ENCODE measurements at regions not wholly inside any gene's neighbourhood (a gene's known extent, or its start where the extent isn't known, plus 50 kb on each side); places are given as distances from the start of the nearest gene placed in this dataset.

DNA sequence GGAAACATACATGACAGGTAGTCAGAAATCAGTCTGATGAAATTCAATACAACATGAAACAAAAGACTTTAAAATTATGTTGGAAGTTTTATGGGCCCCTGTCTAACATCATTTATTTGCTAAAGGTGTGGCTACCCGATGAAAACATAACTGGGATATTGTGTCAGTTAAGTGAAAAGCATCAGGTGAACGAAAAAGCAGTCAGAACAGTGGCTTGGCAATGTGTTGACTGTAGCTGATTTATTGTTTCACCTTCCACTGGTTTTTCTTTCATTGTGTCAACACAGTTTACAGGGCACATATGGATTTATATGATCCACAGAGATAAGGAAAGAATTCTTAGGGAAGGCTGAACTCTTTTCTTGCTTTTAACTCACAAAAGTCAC, 429.6 kb upstream of the ZNF608 start:
- no peak for DNase-seq (ENCODE audit: low spot score)

DNA sequence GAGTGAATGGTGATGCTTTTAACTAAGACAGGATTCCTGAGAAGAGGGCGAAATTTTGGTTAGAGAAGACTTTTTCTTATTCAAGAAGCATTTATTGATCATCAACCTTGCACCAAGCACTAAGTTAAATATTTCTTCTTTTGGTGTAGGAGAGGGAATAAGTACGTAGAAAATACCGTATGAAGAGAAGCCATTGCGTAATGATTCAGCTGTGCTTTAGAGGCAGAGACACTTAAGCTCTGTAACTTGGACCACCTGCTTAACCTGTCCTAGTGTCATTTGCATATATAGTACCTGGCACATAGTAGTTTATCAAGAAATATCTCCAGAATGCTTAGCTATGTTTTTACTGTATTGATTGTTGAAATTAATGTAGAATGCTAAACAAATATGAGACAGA, 430.9 kb upstream of the ZNF608 start:
- no peak for DNase-seq (ENCODE audit: low spot score)

DNA sequence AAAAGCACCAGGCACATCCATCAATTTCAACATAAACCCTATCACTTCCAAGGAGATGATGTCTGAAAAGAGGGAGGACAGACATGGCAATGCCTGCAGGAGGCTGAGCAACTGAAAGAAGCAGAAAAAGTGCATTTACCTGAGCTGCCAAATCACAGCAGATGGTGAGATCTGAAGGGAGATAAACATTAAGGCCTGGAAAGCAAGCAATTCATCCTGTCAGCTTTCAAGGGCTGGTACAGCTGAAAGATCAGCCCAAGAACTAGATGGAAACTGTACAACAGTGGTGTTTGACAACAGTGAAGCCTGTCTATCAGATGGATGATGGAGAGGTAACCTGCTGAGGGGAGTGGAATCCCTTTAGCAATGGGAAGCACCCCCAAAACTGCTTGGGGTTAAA, 433.2 kb upstream of the ZNF608 start:
- no peak for DNase-seq (ENCODE audit: low spot score)

DNA sequence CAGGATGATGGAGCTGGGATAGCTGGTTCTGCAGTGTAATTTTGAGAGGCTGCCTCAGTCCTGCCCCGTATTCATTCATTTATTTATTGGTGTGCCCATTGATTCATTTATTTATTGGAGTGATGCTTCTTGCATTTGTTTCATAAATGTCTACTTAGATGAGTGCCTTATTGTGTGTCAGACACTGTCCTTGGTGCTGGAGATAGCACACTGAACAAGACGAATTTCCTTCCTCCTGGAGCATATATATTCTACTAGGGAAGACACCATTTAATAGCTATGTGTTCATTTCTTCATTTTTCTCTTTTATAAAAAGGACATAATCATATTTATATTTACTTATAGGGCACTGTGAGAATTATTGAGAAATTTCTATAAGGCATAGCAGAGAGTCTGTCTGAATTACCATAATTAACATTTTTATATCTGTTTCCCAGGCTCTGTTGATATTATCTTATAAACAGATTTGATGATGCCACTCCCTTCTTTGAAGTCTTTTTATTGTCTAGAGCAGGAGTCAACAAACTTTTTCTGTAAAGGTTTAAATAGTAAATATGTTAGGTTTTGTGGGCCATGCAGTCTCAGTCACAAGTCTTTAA, 433.9 kb upstream of the ZNF608 start:
- no peak for DNase-seq (ENCODE audit: low spot score)

- DNase-seq (ENCODE audit: low spot score): no peak
These were observed 434.7 kb upstream of the ZNF608 start for GRCh38 chr5:125181159-125181558.

DNA sequence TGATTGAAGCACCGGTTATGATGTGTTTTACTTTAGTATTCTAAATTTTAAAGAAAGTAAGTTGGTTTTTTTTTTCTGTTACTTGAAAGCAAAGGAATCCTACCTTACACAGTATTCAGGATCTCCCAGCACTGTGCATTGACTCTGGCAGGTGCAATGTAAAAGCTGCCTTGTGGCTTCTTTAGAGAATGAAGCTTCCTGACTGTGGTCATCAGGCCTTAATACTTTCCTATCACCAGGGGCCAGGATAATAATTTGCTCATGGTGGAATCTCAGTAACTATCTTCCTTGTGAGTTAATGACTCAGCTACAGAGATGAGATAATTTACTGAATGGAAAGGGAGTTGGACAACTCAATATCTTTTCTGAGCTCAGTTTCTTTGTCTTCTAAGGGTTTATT, 435.5 kb upstream of the ZNF608 start:
- no peak for DNase-seq (ENCODE audit: low spot score)

GRCh38 chr5:125185740-125186139, 439.3 kb upstream of the ZNF608 start:
- DNase-seq (ENCODE audit: low spot score): no peak

GRCh38 chr5:125186911-125187375, 440.5 kb upstream of the ZNF608 start:
- DNase-seq (ENCODE audit: low spot score): no peak

DNA sequence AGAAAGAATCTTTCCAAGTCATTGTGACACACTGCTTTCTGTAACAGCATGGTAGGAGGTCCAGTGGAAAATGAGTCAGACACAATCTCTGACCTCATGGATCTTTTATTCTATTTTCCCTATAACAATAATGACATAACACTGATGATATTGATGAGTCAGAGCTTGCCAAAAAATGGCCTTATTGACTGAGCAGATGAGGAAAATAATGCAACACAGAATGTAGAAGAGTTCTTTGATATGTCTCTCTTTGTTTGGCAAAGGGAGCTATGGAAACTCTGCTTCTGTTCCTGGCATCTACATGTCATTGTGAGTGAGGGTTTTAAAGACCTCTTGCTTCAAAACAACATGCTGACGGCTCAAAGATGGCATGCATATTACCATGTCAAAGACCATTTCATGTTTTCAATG, 443.1 kb upstream of the ZNF608 start:
- DNase-seq (ENCODE audit: low spot score): no peak

- no peak for DNase-seq (ENCODE audit: low spot score)
These were observed 444.0 kb upstream of the ZNF608 start for GRCh38 chr5:125190232-125191087.

DNA sequence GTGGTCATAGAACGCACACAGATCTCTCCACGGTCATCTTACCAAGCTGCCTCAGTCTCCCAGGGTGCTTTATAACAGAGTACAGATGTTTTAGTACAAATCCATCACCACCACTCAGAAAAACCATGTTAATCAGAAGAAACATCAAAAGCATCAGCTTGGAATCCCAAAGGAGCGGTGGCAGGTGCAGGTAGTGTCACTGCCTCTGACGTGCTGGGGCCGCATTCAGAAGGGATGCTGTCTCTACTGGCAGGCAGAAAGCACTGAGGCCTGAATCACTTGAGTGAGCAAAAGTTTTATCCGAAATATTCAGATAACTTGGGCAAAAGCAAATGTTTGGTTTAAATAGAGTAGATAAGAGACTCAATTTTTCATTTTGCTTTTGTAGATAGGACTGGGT, 448.4 kb upstream of the ZNF608 start:
- no peak for DNase-seq (ENCODE audit: low spot score)

DNA sequence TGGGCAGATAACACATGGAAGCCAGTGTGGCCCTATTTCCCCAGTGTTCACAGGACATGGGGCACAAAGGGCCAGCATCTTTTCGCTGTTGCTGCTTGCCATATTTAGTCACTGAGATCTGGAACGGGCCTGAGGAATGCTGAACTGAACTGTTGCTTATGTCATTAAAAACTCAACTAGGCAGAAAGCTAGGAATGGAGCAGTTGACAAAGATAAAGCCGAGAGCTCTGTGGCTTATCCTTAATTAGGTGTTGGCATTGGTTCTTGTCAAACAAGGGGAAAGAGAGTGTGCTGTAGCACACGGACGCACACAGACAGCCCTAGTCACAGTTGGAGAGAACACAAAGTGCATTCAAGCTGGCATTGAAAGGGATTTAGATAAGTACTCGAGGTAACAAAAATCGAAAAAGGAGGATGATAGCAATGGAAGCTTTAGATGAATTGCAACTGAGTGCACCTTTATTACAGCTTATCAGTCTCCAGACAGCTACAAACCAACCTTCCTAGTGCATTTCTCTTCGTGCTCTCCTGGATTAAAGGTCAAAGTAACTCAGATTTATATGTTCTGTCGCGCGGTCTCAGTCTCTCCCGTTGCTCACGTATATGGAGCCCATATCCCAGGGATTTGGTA, 450.2 kb upstream of the ZNF608 start:
- DNase-seq (ENCODE audit: low spot score): no peak

DNA sequence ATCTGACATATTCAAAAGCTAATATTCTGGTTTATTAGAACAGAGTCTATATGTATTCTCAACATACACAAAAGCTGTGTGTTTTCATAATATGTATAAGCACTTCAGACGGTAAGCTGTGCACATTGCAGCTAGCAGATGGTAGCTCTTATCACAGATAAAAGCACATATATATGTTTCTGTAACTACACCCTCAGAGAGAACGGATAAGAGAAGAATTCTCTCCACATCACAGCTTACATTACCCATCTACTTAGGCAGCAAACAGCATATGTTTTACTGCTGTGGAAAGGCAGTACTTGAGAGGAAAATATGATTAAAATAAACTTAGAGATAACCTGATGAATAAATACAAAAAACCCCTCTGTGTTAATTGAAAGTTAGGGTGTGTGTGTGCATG, 450.9 kb upstream of the ZNF608 start:
- no peak for DNase-seq (ENCODE audit: low spot score)

- DNase-seq (ENCODE audit: low spot score): no peak
These were observed 452.0 kb upstream of the ZNF608 start for GRCh38 chr5:125198270-125198974.

DNA sequence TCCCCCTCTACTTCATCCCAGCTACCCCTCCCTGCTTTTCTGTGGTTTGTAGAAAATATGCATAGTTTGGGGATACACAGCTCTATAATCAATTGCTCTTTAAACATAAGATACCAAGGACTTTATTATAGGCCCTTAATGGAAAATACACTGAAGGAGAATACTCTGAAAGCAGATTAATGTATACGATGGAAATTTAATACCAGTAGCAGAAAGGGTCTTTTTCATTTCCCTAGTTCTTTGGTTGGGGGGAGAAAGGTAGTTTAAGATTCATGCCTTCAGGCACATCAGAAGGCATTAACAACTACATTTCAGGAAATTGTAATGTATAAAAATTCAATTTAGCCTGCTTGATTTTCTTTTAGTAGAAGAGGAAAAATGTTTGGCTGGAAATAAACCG, 452.9 kb upstream of the ZNF608 start:
- no peak for DNase-seq (ENCODE audit: low spot score)

DNA sequence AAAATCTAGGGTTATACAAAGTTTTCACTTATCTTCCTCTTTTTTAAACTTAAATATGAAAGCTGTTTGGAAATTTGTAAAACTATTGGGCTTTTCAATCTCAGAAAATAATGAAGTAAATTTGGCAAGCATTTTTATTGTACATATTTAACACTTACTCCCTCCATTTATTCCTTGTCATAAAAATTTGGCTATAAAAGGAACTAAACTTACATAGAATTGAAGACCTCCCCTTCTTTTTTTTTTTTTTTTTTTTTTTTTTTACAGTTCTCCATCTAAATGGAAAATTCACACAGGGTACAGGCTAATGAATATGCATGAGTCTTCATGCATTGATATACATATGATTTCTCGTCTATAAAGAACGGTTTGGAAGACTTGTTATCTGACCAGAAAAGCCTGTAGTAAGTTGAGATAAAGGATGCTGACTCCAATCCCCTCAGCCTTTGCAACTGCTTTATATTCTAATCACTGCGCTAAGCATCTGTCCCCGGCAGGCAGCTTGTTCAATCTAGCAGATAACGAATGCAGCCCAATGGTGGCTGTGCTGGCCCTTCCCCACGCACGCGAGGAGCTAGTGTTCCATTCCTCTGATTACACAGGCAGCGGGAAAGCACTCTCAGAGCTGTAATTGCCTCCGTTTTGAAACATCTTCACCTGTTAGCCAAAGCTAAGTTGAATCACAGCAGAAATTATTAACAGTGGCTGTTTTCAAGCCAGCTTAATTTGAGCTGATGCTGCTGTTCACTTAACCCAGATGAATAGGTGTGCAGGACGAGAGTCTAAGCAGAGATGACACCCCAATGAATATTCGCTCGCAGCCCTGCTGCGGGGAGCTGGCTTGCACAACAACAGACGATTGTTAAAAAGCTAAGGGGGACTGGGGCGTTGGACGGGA, 453.8 kb upstream of the ZNF608 start:
- DNase-seq (ENCODE audit: low spot score): no peak

DNA sequence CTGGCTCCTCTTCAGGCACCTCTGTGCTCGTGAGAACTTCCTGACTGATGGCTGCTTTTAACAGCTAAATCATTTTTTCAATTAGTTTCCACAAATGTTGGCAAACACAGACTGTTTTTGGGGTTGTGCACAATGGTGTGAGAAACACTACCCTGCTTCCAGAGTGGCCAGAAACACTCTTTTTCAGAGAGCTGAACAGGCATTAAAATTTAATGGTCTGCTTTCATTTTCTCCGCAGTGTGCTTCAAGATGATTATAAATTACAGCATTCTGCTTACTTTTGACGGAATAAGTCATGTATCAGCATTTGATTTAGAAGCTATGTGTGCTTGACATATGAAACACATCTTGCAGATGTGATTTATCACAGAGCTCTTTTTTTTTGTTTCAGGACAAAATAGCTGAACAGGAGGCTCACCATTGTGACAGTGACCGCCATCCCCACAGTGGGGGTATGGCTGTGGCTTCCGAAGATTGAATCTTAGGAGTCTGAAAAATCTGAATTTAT, 454.5 kb upstream of the ZNF608 start:
- DNase-seq (ENCODE audit: low spot score): no peak

DNA sequence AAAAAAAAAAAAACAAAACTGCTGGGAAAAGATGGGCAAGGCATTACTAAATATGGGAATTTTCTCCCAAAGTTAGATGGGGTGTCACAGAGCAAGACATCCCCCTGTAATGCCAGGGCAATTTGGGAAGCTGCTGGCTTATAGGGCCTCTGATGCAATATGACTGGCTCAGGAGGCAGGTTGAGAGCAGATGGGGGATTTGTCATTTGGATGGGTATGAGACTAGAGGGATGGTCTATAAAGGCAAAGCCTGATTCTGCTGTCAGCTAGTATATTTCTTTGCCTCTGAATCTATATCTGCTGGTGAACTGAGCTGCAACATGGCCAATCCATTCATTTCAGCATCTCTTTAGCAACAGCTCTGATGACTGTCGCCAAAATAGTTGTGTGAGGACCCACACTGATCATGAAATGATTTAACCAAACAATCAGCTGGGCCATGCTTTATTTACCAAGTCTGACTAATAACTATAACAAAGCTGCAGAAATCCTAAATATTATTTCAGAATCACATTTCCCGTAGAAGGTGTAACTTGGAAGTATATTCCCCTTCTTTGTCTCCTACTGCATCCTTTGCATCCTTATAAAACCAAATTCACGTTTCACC, 455.1 kb upstream of the ZNF608 start:
- no peak for DNase-seq (ENCODE audit: low spot score)

DNA sequence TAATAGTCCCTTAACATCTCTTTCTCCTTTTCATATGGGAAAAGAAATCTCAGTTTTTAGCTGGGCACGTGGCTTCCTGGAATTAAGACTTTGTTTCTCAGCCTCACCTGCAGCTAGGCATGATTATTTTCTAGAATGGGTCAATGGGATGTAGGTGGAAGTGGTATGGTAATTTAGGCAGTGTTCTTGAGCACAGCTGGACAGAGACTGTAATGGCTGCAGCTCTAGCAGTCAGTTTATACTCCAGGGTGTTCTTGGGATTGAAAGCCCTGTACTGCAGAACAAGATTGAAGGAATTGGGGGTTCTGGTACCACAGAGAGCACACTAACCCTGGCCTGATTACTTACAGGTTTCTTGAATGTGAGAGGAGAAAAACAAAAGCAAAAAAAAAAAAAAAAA, 455.9 kb upstream of the ZNF608 start:
- DNase-seq (ENCODE audit: low spot score): no peak

DNA sequence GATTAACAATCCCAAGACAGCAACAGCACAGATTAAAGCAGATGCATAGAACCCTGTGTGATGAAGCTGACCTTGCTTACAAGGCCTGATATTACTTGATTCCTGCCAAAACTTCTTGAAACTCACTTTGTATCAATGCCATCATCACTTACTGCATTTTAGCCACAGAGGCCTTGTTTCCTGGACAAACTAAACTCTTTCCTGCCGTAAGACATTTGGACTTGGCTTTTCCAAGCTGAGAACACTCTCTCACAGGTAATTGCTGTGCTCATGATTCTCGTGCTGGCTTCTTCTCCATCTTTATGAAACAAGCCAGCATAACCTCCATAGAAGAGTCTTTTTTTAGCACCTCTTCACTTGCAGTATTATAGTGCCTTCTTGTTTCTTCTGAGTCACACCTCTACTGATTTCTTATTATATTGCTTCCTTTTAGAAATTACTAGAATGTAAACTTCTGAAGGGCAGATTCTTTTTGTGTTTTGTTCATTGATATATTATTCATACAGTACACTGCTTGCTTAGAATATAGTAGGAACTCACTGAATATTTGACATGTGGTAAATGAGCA, 456.5 kb upstream of the ZNF608 start:
- no peak for DNase-seq (ENCODE audit: low spot score)

GRCh38 chr5:125203912-125204311, 457.5 kb upstream of the ZNF608 start:
- no peak for DNase-seq (ENCODE audit: low spot score)
